Sigmoid colon (tissue), 4 donors: ENCODE measurements at regions not wholly inside any gene's neighbourhood (a gene's known extent, or its start where the extent isn't known, plus 50 kb on each side); places are given as distances from the start of the nearest gene placed in this dataset.

Source experiments
- POLR2A ChIP-seq, 2 donors: fragments of 450-650 bp; IDR thresholded peaks; one replicate each; pipeline ENCODE4 v1.6.1; 2016; ENCODE audit warnings: antibody characterized with exemption in 2 of 2, mild to moderate bottlenecking in 2 of 2, moderate library complexity in 2 of 2
- POLR2AphosphoS5 ChIP-seq, 4 donors: sonication (generic); formaldehyde crosslinking; IDR thresholded peaks; one replicate each; pipeline ENCODE4 v1.6.1; 2017; ENCODE audit warnings: antibody characterized with exemption in 4 of 4
- TF ChIP-seq, protein P1 (sequence below), 4 experiments: fragments of 450-650 bp in 3 of 4; fragments of 200-600 bp in 1 of 4; IDR thresholded peaks; one replicate each; pipeline ENCODE4 v1.5.1; 2016 to 2019; ENCODE audit warnings: antibody characterized with exemption in 4 of 4, mild to moderate bottlenecking in 3 of 4, moderate library complexity in 2 of 4

DNA sequence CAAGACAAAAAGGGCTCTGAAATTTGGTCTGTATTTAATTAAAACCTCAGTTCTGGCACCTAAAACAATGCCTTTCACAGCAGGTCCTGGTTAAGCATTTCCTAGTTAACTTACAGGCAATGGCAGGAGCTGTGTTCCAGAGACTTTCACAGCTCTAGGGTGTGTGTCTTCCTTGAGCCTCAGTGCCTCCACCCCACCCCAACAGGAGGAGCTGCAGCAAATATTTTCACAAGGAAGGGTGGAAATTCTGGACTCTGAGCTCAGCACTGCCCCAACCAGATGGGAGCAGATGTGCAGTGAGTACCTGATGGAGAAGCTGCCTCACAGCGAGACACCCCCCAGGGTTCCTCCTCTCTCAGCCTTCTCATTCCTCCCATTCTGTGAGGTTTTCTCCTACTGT lies 106.3 kb upstream of the SPATA12 start:
- TF ChIP-seq POLR2A (IDR thresholded peaks at IDR 0.05) (no peak), POLR2AphosphoS5 (IDR thresholded peaks at IDR 0.05) (no peak)
- TF ChIP-seq, protein P1, sequence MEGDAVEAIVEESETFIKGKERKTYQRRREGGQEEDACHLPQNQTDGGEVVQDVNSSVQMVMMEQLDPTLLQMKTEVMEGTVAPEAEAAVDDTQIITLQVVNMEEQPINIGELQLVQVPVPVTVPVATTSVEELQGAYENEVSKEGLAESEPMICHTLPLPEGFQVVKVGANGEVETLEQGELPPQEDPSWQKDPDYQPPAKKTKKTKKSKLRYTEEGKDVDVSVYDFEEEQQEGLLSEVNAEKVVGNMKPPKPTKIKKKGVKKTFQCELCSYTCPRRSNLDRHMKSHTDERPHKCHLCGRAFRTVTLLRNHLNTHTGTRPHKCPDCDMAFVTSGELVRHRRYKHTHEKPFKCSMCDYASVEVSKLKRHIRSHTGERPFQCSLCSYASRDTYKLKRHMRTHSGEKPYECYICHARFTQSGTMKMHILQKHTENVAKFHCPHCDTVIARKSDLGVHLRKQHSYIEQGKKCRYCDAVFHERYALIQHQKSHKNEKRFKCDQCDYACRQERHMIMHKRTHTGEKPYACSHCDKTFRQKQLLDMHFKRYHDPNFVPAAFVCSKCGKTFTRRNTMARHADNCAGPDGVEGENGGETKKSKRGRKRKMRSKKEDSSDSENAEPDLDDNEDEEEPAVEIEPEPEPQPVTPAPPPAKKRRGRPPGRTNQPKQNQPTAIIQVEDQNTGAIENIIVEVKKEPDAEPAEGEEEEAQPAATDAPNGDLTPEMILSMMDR (IDR thresholded peaks at IDR 0.05), result no peak
